MM.1S (cell line): ENCODE measurements at regions not wholly inside any gene's neighbourhood (a gene's known extent, or its start where the extent isn't known, plus 50 kb on each side); places are given as distances from the start of the nearest gene placed in this dataset.

ENCODE experiments used
- DNase-seq: peaks from one replicate; pipeline ENCODE4 v3.0.0-alpha.2; 2015
- H2AFZ ChIP-seq: fragments of 300-600 bp; sonication (generic); 2 replicates; pipeline ENCODE4 v1.6.0; 2016; ENCODE audit warnings: antibody characterized with exemption, low read length
- H3F3A ChIP-seq: fragments of 300-600 bp; sonication (generic); 2 replicates; pipeline ENCODE4 v1.6.1; 2016; ENCODE audit warnings: mild to moderate bottlenecking, antibody characterized with exemption, low read length, moderate library complexity, mixed read lengths; ENCODE audit not compliant: insufficient read depth
- H3K27ac ChIP-seq: fragments of 300-600 bp; sonication (generic); 2 replicates; pipeline ENCODE4 v1.5.1; 2016; ENCODE audit warnings: mild to moderate bottlenecking, low read length
- H3K27me3 ChIP-seq: fragments of 300-600 bp; sonication (generic); replicated peaks from 2 replicates; pipeline ENCODE4 v1.6.0; 2016; ENCODE audit warnings: low read length; ENCODE audit not compliant: insufficient read depth
- H3K36me3 ChIP-seq: fragments of 300-600 bp; sonication (generic); replicated peaks from 2 replicates; pipeline ENCODE4 v1.6.1; 2016; ENCODE audit warnings: mild to moderate bottlenecking, low read length, mixed read lengths; ENCODE audit not compliant: insufficient read depth
- H3K4me1 ChIP-seq: fragments of 300-600 bp; sonication (generic); 2 replicates; pipeline ENCODE4 v1.6.1; 2016; ENCODE audit warnings: low read length, mixed read lengths
- H3K4me2 ChIP-seq: fragments of 300-600 bp; sonication (generic); 2 replicates; pipeline ENCODE4 v1.6.0; 2016; ENCODE audit warnings: low read depth, low read length
- H3K4me3 ChIP-seq: fragments of 300-600 bp; sonication (generic); 2 replicates; pipeline ENCODE4 v1.5.1; 2016; ENCODE audit warnings: low read length, mixed read lengths
- H3K79me2 ChIP-seq: fragments of 300-600 bp; sonication (generic); 2 replicates; pipeline ENCODE4 v1.6.1; 2016; ENCODE audit warnings: mixed run types, low read length, mixed read lengths
- H3K9ac ChIP-seq: fragments of 300-600 bp; sonication (generic); 2 replicates; pipeline ENCODE4 v1.6.1; 2016; ENCODE audit warnings: low read length, mixed read lengths
- H3K9me2 ChIP-seq: fragments of 300-600 bp; sonication (generic); replicated peaks from 2 replicates; pipeline ENCODE4 v1.6.1; 2016; ENCODE audit warnings: mild to moderate bottlenecking, low read length, mixed read lengths; ENCODE audit not compliant: insufficient read depth
- H3K9me3 ChIP-seq: fragments of 300-600 bp; sonication (generic); replicated peaks from 2 replicates; pipeline ENCODE4 v1.6.1; 2016; ENCODE audit warnings: mild to moderate bottlenecking, low read length, mixed read lengths; ENCODE audit not compliant: insufficient read depth
- H4K20me1 ChIP-seq: fragments of 300-600 bp; sonication (generic); 2 replicates; pipeline ENCODE4 v1.6.1; 2016; ENCODE audit warnings: mild to moderate bottlenecking, low read length, moderate library complexity, mixed read lengths; ENCODE audit not compliant: insufficient read depth
- CTCF ChIP-seq: fragments of 300-600 bp; sonication (generic); IDR thresholded peaks from 2 replicates; pipeline ENCODE4 v1.5.1; 2016; ENCODE audit warnings: antibody characterized with exemption, low read length, mixed read lengths
- EZH2 ChIP-seq: fragments of 300-600 bp; sonication (generic); optimal IDR thresholded peaks from 2 replicates; pipeline ENCODE3; 2017; ENCODE audit warnings: low read depth, mild to moderate bottlenecking, antibody characterized with exemption, low read length, mixed read lengths
- EZH2phosphoT487 ChIP-seq: fragments of 300-600 bp; sonication (generic); IDR thresholded peaks from 2 replicates; pipeline ENCODE4 v1.6.1; 2018; ENCODE audit warnings: antibody characterized with exemption, low read length

GRCh38 chrX:15128861-15129260, 141.0 kb downstream of the ASB9 start:
- Histone ChIP-seq H3K4me1 (no peaks in the 10 kb centered on the region), H3F3A (no peaks in the 10 kb centered on the region), H3K4me3 (no peak overlapping the region), H4K20me1 (no peaks in the 10 kb centered on the region), H3K9me3 (no peaks in the 10 kb centered on the region), H3K27me3 (no peaks in the 10 kb centered on the region), H3K4me2 (no peak overlapping the region), H3K79me2 (no peaks in the 10 kb centered on the region), H3K9me2 (no peaks in the 10 kb centered on the region), H3K36me3 (no peaks in the 10 kb centered on the region), H2AFZ (no peak overlapping the region), H3K9ac (no peak overlapping the region), H3K27ac (no peak overlapping the region)
- DNase-seq = no peak
- TF ChIP-seq EZH2phosphoT487 (no peak), CTCF (no peak), EZH2 (no peak)

GRCh38 chrX:15127010-15127409, 142.9 kb downstream of the ASB9 start:
- Histone ChIP-seq H2AFZ (no peak overlapping the region), H3K36me3 (no peaks in the 10 kb centered on the region), H3K9me3 (no peaks in the 10 kb centered on the region), H3K79me2 (no peaks in the 10 kb centered on the region), H3K27ac (no peak overlapping the region), H3K27me3 (no peaks in the 10 kb centered on the region), H3K9ac (no peak overlapping the region), H3K4me3 (no peak overlapping the region), H3K4me1 (no peaks in the 10 kb centered on the region), H4K20me1 (no peaks in the 10 kb centered on the region), H3K9me2 (no peaks in the 10 kb centered on the region), H3F3A (no peaks in the 10 kb centered on the region), H3K4me2 (no peak overlapping the region)
- no peak for TF ChIP-seq CTCF
- no peak for TF ChIP-seq EZH2phosphoT487
- DNase-seq = no peak

- Histone ChIP-seq H3K27ac (no peak overlapping the region), H2AFZ (no peak overlapping the region), H3K27me3 (no peaks in the 10 kb centered on the region), H3K9me2 (no peaks in the 10 kb centered on the region), H3K4me1 (no peaks in the 10 kb centered on the region), H4K20me1 (no peaks in the 10 kb centered on the region), H3K9me3 (no peaks in the 10 kb centered on the region), H3K4me3 (no peak overlapping the region), H3K36me3 (no peaks in the 10 kb centered on the region), H3K9ac (no peak overlapping the region), H3K79me2 (no peaks in the 10 kb centered on the region), H3K4me2 (no peak overlapping the region), H3F3A (no peaks in the 10 kb centered on the region)
- TF ChIP-seq EZH2phosphoT487 (no peak), CTCF (no peak), EZH2 (no peak)
- no peak for DNase-seq
These were observed 153.0 kb downstream of the ASB9 start for GRCh38 chrX:15116900-15117299.
